Suprapubic skin (tissue), 4 donors: ENCODE measurements at regions not wholly inside any gene's neighbourhood (a gene's known extent, or its start where the extent isn't known, plus 50 kb on each side); places are given as distances from the start of the nearest gene placed in this dataset.
"Not testable (repeated sequence)": the region's sequence is repeated elsewhere in the genome, so short reads cannot be mapped to it uniquely, and the experiment has no call there.

Experiments
- EP300 ChIP-seq: sonication (generic); formaldehyde crosslinking; IDR thresholded peaks from one replicate; pipeline ENCODE4 v1.6.1; 2017; ENCODE audit warnings: antibody characterized with exemption
- POLR2A ChIP-seq, 2 donors: fragments of 450-650 bp; IDR thresholded peaks; one replicate each; pipeline ENCODE4 v1.6.1; 2017; ENCODE audit warnings: antibody characterized with exemption in 2 of 2, mild to moderate bottlenecking in 2 of 2, moderate library complexity in 2 of 2
- POLR2AphosphoS5 ChIP-seq, 3 donors: sonication (generic); formaldehyde crosslinking; IDR thresholded peaks; one replicate each; pipeline ENCODE4 v1.6.1; 2017; ENCODE audit warnings: antibody characterized with exemption in 3 of 3
- TF ChIP-seq, protein P1 (sequence below), 2 donors: fragments of 200-600 bp in 1 of 2; fragments of 450-650 bp in 1 of 2; sonication (generic) in 1 of 2; IDR thresholded peaks; one replicate each; pipeline ENCODE4 v1.5.1; 2016 to 2019; ENCODE audit warnings: antibody characterized with exemption in 2 of 2, mild to moderate bottlenecking in 1 of 2, moderate library complexity in 1 of 2

DNA sequence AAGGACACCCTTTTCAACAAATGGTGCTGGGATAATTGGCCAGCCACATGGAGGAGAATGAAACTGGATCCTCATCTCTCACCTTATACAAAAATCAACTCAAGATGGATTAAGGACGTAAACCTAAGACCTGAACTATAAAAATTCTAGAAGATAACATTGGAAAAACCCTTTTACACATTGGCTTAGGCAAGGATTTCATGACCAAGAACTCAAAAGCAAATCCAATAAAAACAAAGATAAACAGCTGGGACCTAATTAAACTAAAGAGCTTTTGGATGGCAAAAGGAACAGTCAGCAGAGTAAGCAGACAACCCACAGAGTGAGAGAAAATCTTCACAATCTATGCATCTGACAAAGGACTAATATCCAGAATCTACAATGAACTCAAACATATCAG is 96.9 kb upstream of the BNIP2 start:
- TF ChIP-seq, protein P1, sequence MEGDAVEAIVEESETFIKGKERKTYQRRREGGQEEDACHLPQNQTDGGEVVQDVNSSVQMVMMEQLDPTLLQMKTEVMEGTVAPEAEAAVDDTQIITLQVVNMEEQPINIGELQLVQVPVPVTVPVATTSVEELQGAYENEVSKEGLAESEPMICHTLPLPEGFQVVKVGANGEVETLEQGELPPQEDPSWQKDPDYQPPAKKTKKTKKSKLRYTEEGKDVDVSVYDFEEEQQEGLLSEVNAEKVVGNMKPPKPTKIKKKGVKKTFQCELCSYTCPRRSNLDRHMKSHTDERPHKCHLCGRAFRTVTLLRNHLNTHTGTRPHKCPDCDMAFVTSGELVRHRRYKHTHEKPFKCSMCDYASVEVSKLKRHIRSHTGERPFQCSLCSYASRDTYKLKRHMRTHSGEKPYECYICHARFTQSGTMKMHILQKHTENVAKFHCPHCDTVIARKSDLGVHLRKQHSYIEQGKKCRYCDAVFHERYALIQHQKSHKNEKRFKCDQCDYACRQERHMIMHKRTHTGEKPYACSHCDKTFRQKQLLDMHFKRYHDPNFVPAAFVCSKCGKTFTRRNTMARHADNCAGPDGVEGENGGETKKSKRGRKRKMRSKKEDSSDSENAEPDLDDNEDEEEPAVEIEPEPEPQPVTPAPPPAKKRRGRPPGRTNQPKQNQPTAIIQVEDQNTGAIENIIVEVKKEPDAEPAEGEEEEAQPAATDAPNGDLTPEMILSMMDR (IDR thresholded peaks at IDR 0.05): not testable (repeated sequence)
- TF ChIP-seq EP300; POLR2A (IDR thresholded peaks at IDR 0.05); POLR2AphosphoS5 (IDR thresholded peaks at IDR 0.05): not testable (repeated sequence)
